ENCODE measurements at regions not wholly inside any gene's neighbourhood (a gene's known extent, or its start where the extent isn't known, plus 50 kb on each side); places are given as distances from the start of the nearest gene placed in this dataset.

DNA sequence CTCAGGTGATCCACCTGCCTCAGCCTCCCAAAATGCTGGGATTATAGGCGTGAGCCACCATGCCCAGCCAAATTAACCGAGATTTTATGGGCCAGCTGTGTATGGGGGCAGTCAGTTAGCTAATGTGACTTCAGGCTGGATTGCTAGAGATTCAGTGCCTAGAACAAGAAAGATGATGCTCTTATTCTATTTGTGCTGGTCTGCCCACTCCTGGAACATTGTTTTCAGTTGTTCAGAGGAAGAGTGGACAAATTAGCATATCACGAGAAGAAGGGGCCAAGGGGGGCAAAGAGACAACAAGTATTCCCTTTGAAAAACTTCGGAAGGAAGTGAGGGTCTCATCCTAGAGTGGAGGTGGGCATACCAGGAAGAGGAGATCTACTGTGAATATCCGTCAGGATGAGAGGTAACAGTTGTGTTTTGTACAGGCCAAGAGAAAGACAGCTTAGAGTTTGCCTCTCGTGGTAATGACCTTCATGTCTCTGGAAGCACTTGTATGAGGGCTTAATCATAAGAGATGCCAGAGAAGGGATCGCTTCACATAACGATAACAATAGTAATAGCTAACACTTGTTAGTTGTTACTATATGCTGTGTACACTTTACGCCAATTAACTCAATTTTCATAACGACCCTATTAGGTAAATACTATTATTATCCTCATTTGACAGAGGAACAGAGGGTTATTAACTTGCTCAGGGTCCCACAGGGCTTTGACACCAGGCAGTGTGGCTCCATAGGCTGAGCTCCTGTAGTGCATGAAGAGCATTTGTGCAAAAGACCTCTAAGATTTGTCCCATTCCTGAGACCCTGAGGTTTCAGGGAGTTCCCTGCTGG, 138.3 kb downstream of the DDX1 start:
- intact Hi-C loops (cut with DNase I) = no loop called here
- Histone ChIP-seq H3K4me3 (no peak overlapping the region), H3K27me3 (no peaks in the 10 kb centered on the region), H3K27ac (peak overlapping the region in 1 of 4 donors; percentile 26), H3K9me3 (no peaks in the 10 kb centered on the region), H3K4me1 (peaks cover 15 to 34% (median 27%) of the 10 kb centered on the region in 3 donors), H3K36me3 (no peaks in the 10 kb centered on the region)
- ATAC-seq (no peak), DNase-seq (no peak), FAIRE-seq (no peak)
- TF ChIP-seq, protein P1, sequence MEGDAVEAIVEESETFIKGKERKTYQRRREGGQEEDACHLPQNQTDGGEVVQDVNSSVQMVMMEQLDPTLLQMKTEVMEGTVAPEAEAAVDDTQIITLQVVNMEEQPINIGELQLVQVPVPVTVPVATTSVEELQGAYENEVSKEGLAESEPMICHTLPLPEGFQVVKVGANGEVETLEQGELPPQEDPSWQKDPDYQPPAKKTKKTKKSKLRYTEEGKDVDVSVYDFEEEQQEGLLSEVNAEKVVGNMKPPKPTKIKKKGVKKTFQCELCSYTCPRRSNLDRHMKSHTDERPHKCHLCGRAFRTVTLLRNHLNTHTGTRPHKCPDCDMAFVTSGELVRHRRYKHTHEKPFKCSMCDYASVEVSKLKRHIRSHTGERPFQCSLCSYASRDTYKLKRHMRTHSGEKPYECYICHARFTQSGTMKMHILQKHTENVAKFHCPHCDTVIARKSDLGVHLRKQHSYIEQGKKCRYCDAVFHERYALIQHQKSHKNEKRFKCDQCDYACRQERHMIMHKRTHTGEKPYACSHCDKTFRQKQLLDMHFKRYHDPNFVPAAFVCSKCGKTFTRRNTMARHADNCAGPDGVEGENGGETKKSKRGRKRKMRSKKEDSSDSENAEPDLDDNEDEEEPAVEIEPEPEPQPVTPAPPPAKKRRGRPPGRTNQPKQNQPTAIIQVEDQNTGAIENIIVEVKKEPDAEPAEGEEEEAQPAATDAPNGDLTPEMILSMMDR (IDR thresholded peaks at IDR 0.05) = no peak
- 67 to 74% methylated on average over 10 of the region's 10 CpGs for WGBS, 2 donors

DNA sequence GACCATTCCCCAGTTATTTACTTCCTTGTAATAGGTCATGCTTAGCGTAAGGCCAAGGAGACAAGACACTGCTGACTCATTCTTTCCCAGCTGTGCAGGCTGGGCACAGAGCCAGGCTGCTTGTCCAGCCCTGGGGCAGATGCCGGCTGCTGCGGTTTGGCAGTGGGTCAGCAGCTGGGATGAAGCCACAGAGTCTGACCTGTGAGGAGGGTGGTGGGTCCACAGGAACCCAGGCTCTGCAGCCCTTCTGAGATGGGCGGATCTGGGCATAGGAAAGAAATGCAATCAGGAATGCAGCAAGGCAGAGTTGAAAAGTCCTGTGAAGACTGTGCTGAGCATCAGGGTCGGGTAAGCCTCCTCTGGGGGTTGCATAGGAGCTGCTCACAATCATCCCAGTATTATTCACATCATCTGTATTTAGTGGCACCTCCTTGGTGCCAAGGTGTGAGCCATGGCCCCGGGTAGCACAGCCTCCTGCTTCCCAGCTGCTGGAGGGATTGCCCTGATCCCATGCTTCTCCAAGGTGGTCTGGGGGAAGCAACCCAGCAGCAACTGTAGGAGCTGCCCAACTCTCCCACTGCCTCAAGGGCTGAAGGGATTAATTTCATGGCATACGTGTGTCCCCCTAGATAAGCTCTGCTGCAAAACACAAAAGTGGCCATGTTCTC, 139.0 kb downstream of the DDX1 start:
- Histone ChIP-seq H3K9me3 (no peaks in the 10 kb centered on the region), H3K27me3 (no peaks in the 10 kb centered on the region), H3K27ac (no peak overlapping the region), H3K4me1 (peaks cover 15 to 34% (median 28%) of the 10 kb centered on the region in 3 donors), H3K36me3 (no peaks in the 10 kb centered on the region), H3K4me3 (no peak overlapping the region)
- intact Hi-C loops (cut with DNase I) = no loop called here
- WGBS, 2 donors = 20 to 26% methylated on average over 7 of the region's 7 CpGs
- FAIRE-seq = no peak
- DNase-seq = peak; percentile 85 to 97 (median 91)
- TF ChIP-seq, protein P1 (IDR thresholded peaks at IDR 0.05) = no peak
- peak; percentile 83 to 94 (median 88) for ATAC-seq

DNA sequence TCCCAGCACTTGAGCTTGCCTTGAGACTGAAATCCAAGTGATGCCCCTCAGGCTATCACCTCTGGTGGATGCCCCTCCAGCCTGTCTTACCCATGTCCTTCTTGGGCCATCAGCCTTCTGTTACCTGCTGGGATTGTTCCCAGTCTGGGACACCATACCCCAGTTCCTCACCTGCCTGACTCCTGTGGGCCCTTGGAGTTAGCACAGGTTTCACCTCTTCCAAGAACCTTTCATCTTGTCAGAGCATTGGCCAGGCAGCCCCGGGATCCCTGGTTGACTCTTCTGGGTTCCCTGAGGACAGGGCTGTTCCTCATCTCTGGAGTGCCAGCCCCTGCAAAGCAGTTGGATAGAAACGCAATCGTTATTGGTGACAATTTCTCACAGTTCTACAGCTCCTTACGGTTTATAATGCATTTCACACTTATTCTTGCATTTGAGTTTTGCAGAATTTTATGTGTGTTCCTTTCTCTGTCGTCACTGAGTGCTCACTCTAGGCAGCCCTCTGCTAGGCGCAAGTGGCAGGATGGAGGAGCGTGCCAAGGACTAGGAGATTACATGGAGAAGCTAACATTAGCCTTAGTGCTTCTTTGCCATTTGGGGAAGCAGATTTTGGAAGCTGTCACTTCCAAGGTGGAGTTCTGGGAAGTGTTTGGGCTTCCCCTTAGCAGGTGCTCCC, 139.7 kb downstream of the DDX1 start:
- intact Hi-C loops (cut with DNase I) = no loop called here
- H3K27ac ChIP-seq = no peak overlapping the region
- H3K36me3 ChIP-seq = no peaks in the 10 kb centered on the region
- no peaks in the 10 kb centered on the region for H3K9me3 ChIP-seq
- WGBS, 2 donors = 79 to 92% methylated on average over 7 of the region's 7 CpGs
- TF ChIP-seq, protein P1 (IDR thresholded peaks at IDR 0.05) = no peak
- no peak for DNase-seq
- no peak for FAIRE-seq
- H3K4me3 ChIP-seq = no peak overlapping the region
- H3K4me1 ChIP-seq = peaks cover 15 to 34% (median 28%) of the 10 kb centered on the region in 3 donors
- no peak for ATAC-seq
- no peaks in the 10 kb centered on the region for H3K27me3 ChIP-seq

- Histone ChIP-seq H3K27me3 (no peaks in the 10 kb centered on the region), H3K27ac (no peak overlapping the region), H3K4me3 (no peak overlapping the region), H3K36me3 (no peaks in the 10 kb centered on the region), H3K4me1 (peaks cover 15 to 34% (median 28%) of the 10 kb centered on the region in 3 donors), H3K9me3 (no peaks in the 10 kb centered on the region)
- TF ChIP-seq, protein P1 (IDR thresholded peaks at IDR 0.05) = no peak
- DNase-seq = no peak
- intact Hi-C loops (cut with DNase I) = no loop called here
- WGBS, 2 donors = 88 to 96% methylated on average over 1 of the region's 1 CpG
- FAIRE-seq = no peak
- ATAC-seq = no peak
Measured at GRCh38 chr2:15731889-15732271, 140.2 kb downstream of the DDX1 start.
